Putamen (tissue), 1 donor: ENCODE measurements at regions not wholly inside any gene's neighbourhood (a gene's known extent, or its start where the extent isn't known, plus 50 kb on each side); places are given as distances from the start of the nearest gene placed in this dataset.

Source experiments
- DNase-seq: peaks from one replicate; pipeline ENCODE4 v3.0.0-alpha.2; 2016; ENCODE audit warnings: low spot score

DNA sequence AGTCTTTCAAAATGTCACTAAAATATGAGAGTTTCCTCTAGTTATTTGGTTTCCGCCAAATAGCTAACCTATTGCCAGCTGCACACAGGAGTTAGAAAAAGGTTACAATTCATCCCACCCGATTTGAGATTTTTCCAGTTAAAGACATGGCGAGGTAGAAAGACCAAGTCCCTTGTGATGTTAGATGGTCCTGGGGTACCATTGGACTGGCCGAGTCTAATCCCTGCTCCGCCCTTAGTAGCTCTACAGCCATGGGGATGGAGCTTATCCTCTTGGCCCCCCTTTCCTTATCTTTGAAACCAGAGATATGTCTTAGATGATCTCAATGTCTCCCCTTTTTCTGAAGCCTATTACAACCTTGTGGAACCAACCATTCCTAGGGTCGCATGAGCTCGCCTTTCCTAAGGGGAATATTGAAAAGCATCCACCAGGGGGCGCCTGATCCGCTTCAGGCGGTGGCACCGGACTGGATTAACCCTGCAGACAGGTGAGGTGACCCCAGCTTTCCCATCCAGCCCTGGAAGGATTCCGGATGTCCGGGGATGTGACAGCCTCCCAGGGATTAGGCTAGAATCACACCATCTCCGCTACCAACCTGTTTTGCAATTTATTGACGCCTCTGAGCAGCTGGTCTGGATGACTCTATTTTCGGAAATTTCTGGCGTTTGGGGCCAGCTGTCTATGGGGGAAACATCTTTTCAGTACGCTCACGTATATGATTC is 68.3 kb upstream of the SIM2 start:
- peak; percentile 30 for DNase-seq

- DNase-seq: no peak
Measured at GRCh38 chr21:36636016-36636415, 62.9 kb upstream of the SIM2 start.

- no peak for DNase-seq
Measured at GRCh38 chr21:36636439-36636838, 62.5 kb upstream of the SIM2 start.

DNA sequence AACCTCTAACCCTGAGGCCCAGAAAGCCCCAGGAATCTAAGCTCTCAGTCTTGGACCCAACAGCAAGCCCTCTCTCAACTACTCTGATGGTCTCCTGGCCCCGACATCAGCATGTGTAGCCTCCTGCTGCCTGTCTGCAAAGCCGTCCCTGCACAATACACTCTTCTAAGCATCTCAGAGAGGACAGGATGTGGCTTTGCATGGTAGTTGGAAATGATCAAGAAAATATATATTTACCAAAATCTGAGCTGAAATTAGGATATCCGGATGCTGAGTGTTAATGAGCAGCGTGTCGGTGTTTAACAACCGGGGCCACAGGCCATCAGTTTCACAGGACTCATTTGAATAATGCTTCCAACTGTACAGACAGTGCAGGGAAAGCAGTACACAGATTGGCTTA is 59.1 kb upstream of the SIM2 start:
- DNase-seq: no peak

GRCh38 chr21:36640174-36640720 is 58.7 kb upstream of the SIM2 start:
- DNase-seq: no peak

DNA sequence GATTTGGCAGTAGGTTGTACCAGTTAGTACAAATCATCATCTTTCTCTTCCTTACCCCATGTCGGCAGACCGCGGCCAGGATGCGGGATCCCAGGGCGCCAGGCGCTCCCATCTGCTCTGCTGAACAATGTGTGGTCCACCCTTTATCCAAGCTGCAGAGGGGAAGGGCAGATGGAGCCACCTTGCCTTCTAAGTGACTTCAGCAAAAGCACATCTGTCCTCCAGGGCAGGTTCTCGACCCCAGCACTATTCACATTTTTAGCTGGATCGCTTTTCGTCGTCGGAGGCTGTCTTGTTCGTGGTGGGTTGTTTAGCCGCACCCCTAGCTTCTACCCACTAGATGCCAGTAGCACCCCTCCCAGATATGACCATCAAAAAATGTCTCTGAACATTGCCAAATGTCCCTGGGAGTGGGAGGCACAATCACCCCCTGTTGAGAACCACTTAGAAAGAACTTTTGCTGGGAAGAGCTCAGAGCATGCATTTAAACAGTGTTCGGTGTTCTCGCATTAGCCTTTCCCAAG is 58.1 kb upstream of the SIM2 start:
- DNase-seq: no peak

DNA sequence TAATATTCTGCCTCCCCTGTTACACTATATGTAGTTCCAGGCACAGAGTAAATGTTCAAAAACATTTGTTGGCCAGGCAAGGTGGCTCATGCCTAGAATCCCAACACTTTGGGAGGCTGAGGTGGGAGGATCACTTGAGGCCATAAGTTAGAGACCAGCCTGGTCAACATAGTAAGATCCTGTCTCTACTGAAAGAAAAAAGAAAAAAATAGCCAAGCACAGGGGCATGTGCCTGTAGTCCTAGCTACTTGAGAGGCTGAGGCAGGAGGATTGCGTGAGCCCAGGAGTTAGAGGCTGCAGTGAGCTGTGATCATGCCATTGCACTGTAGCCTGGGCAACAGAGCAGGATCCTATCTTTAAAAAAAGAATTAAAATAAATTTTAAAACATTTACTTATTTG is 57.6 kb upstream of the SIM2 start:
- DNase-seq: no peak

DNA sequence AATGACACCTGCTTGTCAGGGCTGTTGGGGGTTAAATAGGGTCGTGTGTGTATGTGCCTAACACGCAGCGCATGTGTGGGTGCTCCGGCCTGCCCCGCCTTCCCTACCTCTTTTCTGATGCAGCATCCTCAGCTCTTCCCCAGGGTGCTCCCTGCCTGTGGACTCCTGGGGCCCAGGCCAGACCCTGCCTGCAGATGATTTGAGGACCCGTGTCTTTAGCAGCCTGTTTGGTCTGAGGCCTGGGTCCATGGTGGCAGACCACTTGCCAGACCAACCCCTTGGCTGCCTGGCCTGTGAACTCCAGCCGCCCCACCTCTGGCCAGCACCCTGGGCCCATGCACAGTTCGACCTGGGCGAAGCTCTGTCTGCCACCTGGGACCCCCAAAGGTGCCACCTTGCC is 57.0 kb upstream of the SIM2 start:
- DNase-seq: no peak

GRCh38 chr21:36642777-36643176 is 56.1 kb upstream of the SIM2 start:
- no peak for DNase-seq

DNA sequence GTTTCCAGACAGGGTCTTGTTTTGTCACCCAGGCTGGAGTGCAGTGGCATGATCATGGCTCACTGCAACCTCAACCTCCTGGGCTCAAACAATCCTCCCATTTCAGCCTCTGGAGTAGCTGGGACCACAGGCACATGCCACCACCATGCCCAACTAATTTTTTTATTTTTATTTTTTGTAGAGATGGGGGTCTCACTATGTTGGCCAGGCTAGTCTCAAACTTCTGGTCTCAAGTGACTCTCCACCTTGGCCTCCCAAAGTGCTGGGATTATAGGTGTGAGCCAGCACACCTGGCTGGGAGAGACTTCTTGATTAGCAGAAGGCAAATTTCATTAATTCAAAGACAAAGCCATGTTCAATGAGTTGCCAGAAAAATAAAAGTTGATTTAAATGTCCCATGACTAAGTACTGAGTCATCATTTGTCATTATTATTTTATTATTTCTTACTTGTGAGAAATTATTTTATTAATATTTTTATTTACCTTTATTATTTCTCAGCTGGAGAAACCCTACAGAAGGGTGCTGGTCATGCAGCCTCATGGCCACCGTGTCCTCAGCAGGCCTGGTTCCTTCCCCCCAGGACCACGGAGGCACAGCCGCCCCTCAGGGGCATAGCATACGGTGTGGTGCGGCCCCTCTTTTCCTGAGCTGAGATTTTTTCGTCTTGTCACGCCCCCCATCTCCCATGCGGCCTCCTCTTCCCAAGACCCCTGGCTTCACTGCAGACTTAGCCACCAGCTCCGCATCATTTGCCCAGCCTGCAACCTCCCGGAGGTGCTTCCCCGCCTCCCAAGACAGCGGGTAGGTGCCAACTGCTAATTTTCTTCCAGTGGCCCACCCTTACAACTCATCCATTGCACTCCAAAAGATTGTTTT is 55.3 kb upstream of the SIM2 start:
- DNase-seq: no peak

DNA sequence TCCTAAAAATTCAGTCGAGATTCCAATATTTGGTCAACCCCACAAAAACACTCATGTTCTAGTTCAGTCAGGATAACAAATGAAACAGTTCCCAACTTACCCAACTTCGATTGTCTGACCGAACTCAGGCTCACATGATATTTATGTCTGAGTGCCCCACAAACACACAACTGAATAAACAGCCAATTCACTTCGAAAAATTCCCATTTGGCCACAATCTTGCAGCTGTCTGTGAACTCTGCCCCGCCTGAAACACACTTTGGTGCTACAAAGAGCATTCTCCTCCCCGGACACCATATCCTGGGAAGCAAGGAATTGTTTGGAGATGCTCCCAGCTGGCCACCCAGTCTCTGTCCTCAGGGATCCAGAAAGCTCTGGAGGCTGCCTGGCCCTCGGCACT is 52.9 kb upstream of the SIM2 start:
- no peak for DNase-seq

DNA sequence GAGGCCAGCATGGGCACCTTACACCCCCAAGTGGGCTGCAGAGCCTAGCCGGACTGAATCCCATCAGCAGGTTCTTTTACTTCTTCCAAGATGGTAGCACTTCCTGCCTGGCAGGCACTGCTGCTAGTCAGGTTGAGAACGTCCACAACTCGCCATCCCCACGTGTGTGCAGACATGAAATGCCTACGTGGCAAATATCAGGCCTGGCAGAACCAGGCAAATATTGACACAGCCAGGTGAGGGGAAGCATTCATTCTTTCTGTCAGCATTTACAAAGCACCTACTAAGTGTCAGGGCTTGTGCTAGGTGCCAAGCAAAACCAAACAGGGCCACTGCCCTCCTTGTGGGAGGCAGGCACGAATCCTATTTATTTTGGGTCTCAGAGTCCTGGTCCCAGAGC is 52.3 kb upstream of the SIM2 start:
- no peak for DNase-seq

DNA sequence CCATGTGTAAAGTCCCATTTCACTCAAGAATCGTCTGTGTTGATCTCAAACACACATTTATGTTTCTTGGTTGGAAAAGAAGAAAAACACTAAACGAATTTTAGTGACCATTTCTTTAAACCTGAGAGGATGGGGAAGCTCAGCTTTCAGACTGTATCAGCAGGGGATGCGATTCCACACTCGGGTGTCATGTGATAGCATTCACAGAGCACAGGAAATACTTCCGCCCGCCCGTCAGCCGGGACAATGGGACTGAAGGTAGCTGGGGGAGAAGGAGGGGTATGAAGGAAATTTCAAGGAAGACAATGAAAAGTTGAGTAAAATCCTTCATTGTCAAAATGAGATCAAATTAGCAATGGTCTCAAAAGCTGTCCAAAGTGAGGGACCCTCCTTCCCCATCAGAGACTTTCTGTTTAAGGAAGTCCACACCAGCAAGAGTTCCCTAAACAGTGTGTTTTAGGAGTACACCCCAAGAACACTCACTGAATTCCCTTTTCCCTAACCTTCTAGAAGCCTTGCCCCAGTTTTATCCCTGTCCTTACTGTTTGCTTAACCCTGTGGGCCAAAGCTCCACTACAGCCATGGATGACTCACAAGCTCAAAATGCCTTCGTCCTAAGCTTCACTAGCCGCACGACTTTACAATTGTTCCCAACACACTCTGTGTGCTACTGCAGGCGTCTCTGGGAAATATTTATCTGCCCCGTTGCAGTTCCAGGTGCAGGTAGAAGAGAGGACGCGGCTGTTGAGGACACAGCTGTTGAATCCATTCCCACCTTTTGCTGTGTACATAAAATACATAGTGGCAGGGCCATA is 51.4 kb upstream of the SIM2 start:
- no peak for DNase-seq
